Gastrocnemius medialis (tissue), 4 donors: ENCODE measurements at regions not wholly inside any gene's neighbourhood (a gene's known extent, or its start where the extent isn't known, plus 50 kb on each side); places are given as distances from the start of the nearest gene placed in this dataset.

ENCODE experiments used
- ATAC-seq, 2 donors: fragments of 150-250 bp; one replicate each; pipeline ENCODE4 v1.9.1; 2016
- DNase-seq, 2 donors: peaks; one replicate each; pipeline ENCODE4 v3.0.0-alpha.2; 2019
- H3K27ac ChIP-seq, 4 donors: fragments of 200-600 bp; sonication (generic); 1 replicate in 1 of 4; 2 replicates in 3 of 4; pipeline ENCODE4 v1.5.1; 2016 to 2018; ENCODE audit warnings: mild to moderate bottlenecking in 2 of 4, moderate library complexity in 1 of 4
- H3K27me3 ChIP-seq, 3 donors: fragments of 200-600 bp; sonication (generic) in 2 of 3; 1 replicate in 1 of 3; 2 replicates in 2 of 3; pipeline versions ENCODE4 v1.5.1 to v1.6.0; 2016 to 2019; ENCODE audit warnings: mild to moderate bottlenecking in 1 of 3, moderate library complexity in 1 of 3
- H3K36me3 ChIP-seq, 2 donors: fragments of 200-600 bp; sonication (generic) in 1 of 2; one replicate each; pipeline ENCODE4 v1.5.1; 2017 to 2018
- H3K4me1 ChIP-seq, 2 donors: fragments of 200-600 bp; sonication (generic) in 1 of 2; one replicate each; pipeline ENCODE4 v1.5.1; 2016 to 2017; ENCODE audit warnings: mild to moderate bottlenecking in 2 of 2
- H3K4me3 ChIP-seq, 4 donors: fragments of 200-600 bp; sonication (generic) in 3 of 4; 1 replicate in 1 of 4; 2 replicates in 3 of 4; pipeline ENCODE4 v1.5.1; 2016 to 2019; ENCODE audit warnings: mild to moderate bottlenecking in 2 of 4
- H3K9me3 ChIP-seq, 3 donors: fragments of 200-600 bp; sonication (generic) in 2 of 3; 1 replicate in 1 of 3; 2 replicates in 2 of 3; pipeline ENCODE4 v1.5.1; 2016 to 2019
- POLR2A ChIP-seq, 2 donors: fragments of 450-650 bp; IDR thresholded peaks; one replicate each; pipeline ENCODE4 v1.6.1; 2017; ENCODE audit warnings: antibody characterized with exemption in 2 of 2, mild to moderate bottlenecking in 2 of 2, moderate library complexity in 2 of 2
- in situ Hi-C, 4 donors: fragments of 200-750 bp; cut with MboI; loops; one replicate each; pipeline versions ENCODE4 v1.15.0 to v1.8.0; 2017; ENCODE audit warnings: low sequenced_read_pairs in 4 of 4
- intact Hi-C: fragments of 100-400 bp; cut with DNase I; formaldehyde crosslinking; loops from one replicate; pipeline ENCODE4 v1.15.1; 2023; ENCODE audit warnings: low total_unique reads
- TF ChIP-seq, protein P1 (sequence below), 5 experiments: fragments of 450-650 bp in 3 of 5; fragments of 200-600 bp in 2 of 5; sonication (generic) in 2 of 5; IDR thresholded peaks in 4 of 5; conservative IDR thresholded peaks in 1 of 5; 1 replicate in 4 of 5; 2 replicates in 1 of 5; pipeline ENCODE4 v1.5.1; 2016 to 2019; ENCODE audit warnings: antibody characterized with exemption in 5 of 5, mild to moderate bottlenecking in 3 of 5, moderate library complexity in 3 of 5

DNA sequence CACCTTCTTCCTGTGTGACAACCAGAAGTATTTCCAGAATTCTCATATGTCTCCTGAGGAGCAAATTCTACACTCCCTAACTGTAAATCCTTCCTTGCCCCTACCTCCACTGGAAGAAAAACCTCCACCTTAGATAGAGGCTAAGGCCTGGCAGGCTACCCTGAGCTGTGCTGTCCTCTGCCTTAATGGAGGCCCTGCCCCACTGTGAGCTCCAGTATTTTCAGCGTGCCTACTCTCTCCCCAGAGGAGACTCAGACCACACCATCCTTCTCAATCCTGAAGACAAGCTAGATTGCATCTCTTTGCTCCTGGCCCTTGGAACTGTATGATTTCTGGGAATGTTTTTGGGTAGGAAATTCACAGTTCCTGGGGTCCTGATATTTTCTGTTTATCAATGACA lies 110.0 kb upstream of the OBI1 start:
- H3K9me3 ChIP-seq, result no peaks in the 10 kb centered on the region
- in situ Hi-C loops (no loop called here), intact Hi-C loops (no loop called here)
- TF ChIP-seq POLR2A (IDR thresholded peaks at IDR 0.05), result no peak
- TF ChIP-seq, protein P1, sequence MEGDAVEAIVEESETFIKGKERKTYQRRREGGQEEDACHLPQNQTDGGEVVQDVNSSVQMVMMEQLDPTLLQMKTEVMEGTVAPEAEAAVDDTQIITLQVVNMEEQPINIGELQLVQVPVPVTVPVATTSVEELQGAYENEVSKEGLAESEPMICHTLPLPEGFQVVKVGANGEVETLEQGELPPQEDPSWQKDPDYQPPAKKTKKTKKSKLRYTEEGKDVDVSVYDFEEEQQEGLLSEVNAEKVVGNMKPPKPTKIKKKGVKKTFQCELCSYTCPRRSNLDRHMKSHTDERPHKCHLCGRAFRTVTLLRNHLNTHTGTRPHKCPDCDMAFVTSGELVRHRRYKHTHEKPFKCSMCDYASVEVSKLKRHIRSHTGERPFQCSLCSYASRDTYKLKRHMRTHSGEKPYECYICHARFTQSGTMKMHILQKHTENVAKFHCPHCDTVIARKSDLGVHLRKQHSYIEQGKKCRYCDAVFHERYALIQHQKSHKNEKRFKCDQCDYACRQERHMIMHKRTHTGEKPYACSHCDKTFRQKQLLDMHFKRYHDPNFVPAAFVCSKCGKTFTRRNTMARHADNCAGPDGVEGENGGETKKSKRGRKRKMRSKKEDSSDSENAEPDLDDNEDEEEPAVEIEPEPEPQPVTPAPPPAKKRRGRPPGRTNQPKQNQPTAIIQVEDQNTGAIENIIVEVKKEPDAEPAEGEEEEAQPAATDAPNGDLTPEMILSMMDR (IDR thresholded peaks at IDR 0.05 in 4 of 5, conservative IDR thresholded peaks at IDR 0.05 in 1 of 5), result no peak
- no peaks in the 10 kb centered on the region for H3K36me3 ChIP-seq
- no peak for DNase-seq
- no peak for ATAC-seq
- H3K4me3 ChIP-seq, result no peak overlapping the region
- H3K27me3 ChIP-seq, result no peaks in the 10 kb centered on the region
- H3K27ac ChIP-seq, result no peak overlapping the region
- no peaks in the 10 kb centered on the region for H3K4me1 ChIP-seq

DNA sequence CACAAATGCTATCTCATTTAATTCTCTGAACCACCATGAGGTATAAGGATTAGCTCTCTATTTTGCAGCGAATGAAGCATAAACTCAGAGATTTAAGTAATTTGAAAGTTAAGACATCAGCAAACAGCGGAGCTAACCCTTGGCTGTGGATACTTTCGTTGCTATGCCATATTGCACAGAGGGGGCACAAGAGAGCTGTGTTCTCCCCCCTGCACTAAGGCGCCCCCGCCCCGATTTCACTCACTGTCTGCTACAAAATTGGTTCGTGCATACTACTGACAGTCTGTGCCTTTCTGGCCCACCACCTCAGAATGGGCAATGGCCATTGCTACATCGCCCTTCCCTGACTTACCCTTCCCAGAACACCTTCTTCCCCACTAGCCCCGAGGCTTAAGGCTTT lies 105.7 kb upstream of the OBI1 start:
- no peak for DNase-seq
- in situ Hi-C loops (no loop called here), intact Hi-C loops (no loop called here)
- no peaks in the 10 kb centered on the region for H3K27me3 ChIP-seq
- no peak for ATAC-seq
- no peak overlapping the region for H3K4me3 ChIP-seq
- no peaks in the 10 kb centered on the region for H3K9me3 ChIP-seq
- no peaks in the 10 kb centered on the region for H3K36me3 ChIP-seq
- no peak overlapping the region for H3K27ac ChIP-seq
- no peaks in the 10 kb centered on the region for H3K4me1 ChIP-seq
- no peak for TF ChIP-seq POLR2A (IDR thresholded peaks at IDR 0.05)
- TF ChIP-seq, protein P1 (IDR thresholded peaks at IDR 0.05 in 4 of 5, conservative IDR thresholded peaks at IDR 0.05 in 1 of 5), result no peak

DNA sequence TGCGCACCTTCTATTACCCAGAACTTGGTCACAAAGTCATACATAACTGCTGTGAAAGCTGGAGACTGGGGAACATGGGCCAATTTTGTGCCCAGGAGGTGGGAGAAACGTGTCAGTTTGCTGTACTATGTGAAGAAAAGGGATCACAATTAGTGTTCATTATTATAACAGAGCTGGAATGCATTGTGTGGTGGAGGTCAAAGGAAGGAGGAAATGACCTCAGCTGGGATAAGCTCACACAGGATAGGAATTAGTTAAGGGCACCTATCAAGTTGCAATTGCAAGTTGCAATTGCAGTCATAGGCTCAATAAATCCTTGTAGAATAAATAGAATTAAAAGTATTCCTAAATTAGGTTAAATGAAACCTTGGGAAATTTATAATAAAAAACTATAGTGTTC lies 103.9 kb upstream of the OBI1 start:
- intact Hi-C loops, result no loop called here
- no peak overlapping the region for H3K27ac ChIP-seq
- H3K4me1 ChIP-seq, result no peaks in the 10 kb centered on the region
- no peaks in the 10 kb centered on the region for H3K36me3 ChIP-seq
- no peak for TF ChIP-seq POLR2A (IDR thresholded peaks at IDR 0.05)
- TF ChIP-seq, protein P1 (IDR thresholded peaks at IDR 0.05 in 4 of 5, conservative IDR thresholded peaks at IDR 0.05 in 1 of 5), result no peak
- H3K4me3 ChIP-seq, result no peak overlapping the region
- ATAC-seq (no peak), DNase-seq (no peak)
- in situ Hi-C loops, result no loop called here
- no peaks in the 10 kb centered on the region for H3K27me3 ChIP-seq
- no peaks in the 10 kb centered on the region for H3K9me3 ChIP-seq

DNA sequence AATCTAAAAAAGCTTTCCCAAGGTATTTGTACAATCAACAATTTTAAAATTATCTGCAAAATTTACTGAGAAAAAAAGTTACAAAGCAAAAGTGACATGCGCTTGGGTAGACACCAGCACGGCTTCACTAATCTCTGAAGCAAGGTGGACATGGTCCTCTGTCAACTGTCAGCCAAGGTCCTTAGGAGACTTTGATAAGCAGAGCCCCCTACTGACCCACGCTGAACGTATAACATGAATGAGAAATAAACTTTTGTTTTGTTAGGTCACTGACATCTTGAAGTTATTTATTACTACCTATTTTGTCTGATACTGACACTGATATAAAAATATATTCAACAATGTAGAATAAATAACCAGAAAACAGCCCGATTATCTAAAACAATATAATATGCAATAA lies 100.7 kb upstream of the OBI1 start:
- Histone ChIP-seq H3K36me3 (no peaks in the 10 kb centered on the region), H3K27me3 (no peaks in the 10 kb centered on the region), H3K4me3 (no peak overlapping the region), H3K9me3 (no peaks in the 10 kb centered on the region), H3K27ac (no peak overlapping the region), H3K4me1 (no peaks in the 10 kb centered on the region)
- no peak for TF ChIP-seq POLR2A (IDR thresholded peaks at IDR 0.05)
- TF ChIP-seq, protein P1 (IDR thresholded peaks at IDR 0.05 in 4 of 5, conservative IDR thresholded peaks at IDR 0.05 in 1 of 5), result no peak
- ATAC-seq (no peak), DNase-seq (no peak)
- in situ Hi-C loops (no loop called here), intact Hi-C loops (no loop called here)

DNA sequence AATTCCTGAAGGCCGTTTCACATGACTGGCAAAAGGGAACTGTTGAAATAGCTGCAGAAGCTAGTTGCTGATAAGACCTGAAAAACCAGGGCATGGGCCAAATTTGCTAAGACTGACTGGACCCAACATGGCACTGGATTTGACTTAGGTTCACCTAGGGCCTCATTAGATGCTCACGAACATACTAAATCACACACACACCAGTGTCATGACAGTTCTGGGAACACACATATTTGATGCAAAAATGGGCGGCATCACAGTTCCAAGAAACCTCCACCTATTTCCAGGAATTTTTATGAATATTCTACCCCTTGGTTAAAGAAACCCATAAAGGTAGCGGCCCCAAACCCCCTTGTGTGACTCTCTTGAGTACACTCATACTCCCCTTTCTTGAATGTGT lies 99.6 kb upstream of the OBI1 start:
- TF ChIP-seq, protein P1 (IDR thresholded peaks at IDR 0.05 in 4 of 5, conservative IDR thresholded peaks at IDR 0.05 in 1 of 5), result no peak
- TF ChIP-seq POLR2A (IDR thresholded peaks at IDR 0.05), result no peak
- Histone ChIP-seq H3K9me3 (no peaks in the 10 kb centered on the region), H3K27ac (no peak overlapping the region), H3K36me3 (no peaks in the 10 kb centered on the region), H3K4me3 (no peak overlapping the region), H3K4me1 (no peaks in the 10 kb centered on the region), H3K27me3 (no peaks in the 10 kb centered on the region)
- no peak for DNase-seq
- in situ Hi-C loops (no loop called here), intact Hi-C loops (no loop called here)
- no peak for ATAC-seq
